Breast epithelium (tissue), 3 donors: ENCODE measurements at regions not wholly inside any gene's neighbourhood (a gene's known extent, or its start where the extent isn't known, plus 50 kb on each side); places are given as distances from the start of the nearest gene placed in this dataset.

Source experiments
- CTCF ChIP-seq, 3 donors: fragments of 450-650 bp; IDR thresholded peaks; one replicate each; pipeline ENCODE4 v1.5.1; 2016 to 2017; ENCODE audit warnings: antibody characterized with exemption in 3 of 3, mild to moderate bottlenecking in 3 of 3, moderate library complexity in 3 of 3
- POLR2A ChIP-seq: fragments of 450-650 bp; IDR thresholded peaks from one replicate; pipeline ENCODE4 v1.6.1; 2016; ENCODE audit warnings: antibody characterized with exemption, mild to moderate bottlenecking, moderate library complexity
- POLR2AphosphoS5 ChIP-seq, 3 donors: sonication (generic); formaldehyde crosslinking; IDR thresholded peaks; one replicate each; pipeline ENCODE4 v1.6.1; 2017; ENCODE audit warnings: antibody characterized with exemption in 3 of 3

DNA sequence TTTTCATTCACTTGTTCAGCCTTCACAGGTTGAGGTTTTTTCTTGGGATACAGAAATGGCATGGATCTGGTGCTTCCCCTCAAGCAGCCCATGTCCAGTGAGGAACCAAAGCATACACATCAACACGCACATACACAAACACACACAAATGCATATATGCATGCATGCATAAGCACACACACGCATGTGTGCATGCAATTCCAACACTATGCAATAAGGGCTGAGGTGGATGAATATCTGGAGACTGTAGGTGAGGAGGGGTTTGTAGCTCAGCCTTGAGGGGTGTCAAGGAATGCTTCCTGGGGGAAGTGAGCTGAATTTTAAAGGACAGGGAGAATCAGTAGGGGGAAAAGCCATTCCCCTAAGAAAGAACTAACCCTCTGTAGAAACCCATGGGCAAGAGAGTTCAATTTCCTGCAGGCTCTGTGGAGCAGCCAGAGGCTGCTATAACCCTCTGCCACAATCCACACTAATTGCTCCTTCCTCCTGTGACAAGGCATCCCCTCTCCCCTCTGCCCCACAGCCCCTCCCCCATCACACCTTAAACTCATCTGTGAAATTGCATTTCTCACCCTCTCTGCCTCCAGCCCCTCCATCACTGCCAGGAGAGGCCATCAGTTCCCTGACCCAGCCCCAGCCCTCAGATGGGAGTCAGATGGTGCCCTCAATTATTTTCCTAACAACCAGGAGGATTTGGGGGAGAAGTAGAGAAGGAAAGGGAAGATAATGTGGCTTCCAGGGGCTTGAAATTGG lies 316.4 kb downstream of the RPS24 start:
- TF ChIP-seq CTCF (IDR thresholded peaks at IDR 0.05) = no peak
- TF ChIP-seq POLR2A = no peak
- no peak for TF ChIP-seq POLR2AphosphoS5 (IDR thresholded peaks at IDR 0.05)
